NB4 (cell line): ENCODE measurements at regions not wholly inside any gene's neighbourhood (a gene's known extent, or its start where the extent isn't known, plus 50 kb on each side); places are given as distances from the start of the nearest gene placed in this dataset.

ENCODE experiments used
- DNase-seq: peaks from one replicate; pipeline ENCODE4 v3.0.0; 2010; ENCODE audit warnings: low read depth
- H3K4me3 ChIP-seq: one replicate; pipeline ENCODE4 v1.5.1; 2011; ENCODE audit warnings: mild to moderate bottlenecking, low read depth, low read length, moderate library complexity
- CTCF ChIP-seq: IDR thresholded peaks from one replicate; pipeline ENCODE4 v1.5.1; 2012; ENCODE audit warnings: low read depth, low read length
- MYC ChIP-seq: IDR thresholded peaks from 2 replicates; pipeline ENCODE4 v1.6.1; 2011; ENCODE audit warnings: low read depth, low read length
- POLR2A ChIP-seq: IDR thresholded peaks from 2 replicates; pipeline ENCODE4 v1.6.1; 2011; ENCODE audit warnings: mild to moderate bottlenecking; ENCODE audit not compliant: insufficient read length; ENCODE audit errors: extremely low read depth
- TF ChIP-seq, protein P1 (sequence below): IDR thresholded peaks from 2 replicates; pipeline ENCODE4 v1.6.1; 2011; ENCODE audit warnings: low read depth, low read length

- no peak for DNase-seq
- no peak for TF ChIP-seq MYC
- TF ChIP-seq, protein P1, sequence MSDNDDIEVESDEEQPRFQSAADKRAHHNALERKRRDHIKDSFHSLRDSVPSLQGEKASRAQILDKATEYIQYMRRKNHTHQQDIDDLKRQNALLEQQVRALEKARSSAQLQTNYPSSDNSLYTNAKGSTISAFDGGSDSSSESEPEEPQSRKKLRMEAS = no peak
- no peak overlapping the region for H3K4me3 ChIP-seq
Observed at GRCh38 chr13:88590574-88590973, 919.4 kb downstream of the SLITRK5 start.

DNA sequence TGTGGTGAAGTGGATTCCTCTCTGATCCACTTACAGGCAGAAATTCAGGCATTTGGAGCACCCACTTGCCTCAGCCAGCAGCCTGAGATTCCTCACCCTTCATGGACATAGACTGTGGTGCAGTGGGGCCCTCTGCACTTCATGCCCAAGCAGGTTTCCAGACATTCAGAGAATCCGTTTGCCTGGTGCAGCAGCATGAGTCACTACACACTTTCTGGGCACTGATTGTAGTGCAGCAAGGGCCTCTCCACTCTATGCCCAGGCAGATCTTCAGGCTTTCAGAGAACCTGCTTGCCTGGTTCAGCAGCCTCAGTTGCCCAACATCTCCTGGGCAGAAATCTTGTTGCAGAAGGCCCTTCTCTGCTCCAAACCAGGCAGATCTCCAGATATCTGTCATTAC is 920.9 kb downstream of the SLITRK5 start:
- H3K4me3 ChIP-seq = no peak overlapping the region
- TF ChIP-seq, protein P1 = no peak
- TF ChIP-seq CTCF (no peak), MYC (no peak), POLR2A (no peak)
- DNase-seq = no peak

- no peak for DNase-seq
- TF ChIP-seq POLR2A = no peak
- no peak for TF ChIP-seq CTCF
- no peak overlapping the region for H3K4me3 ChIP-seq
Observed at GRCh38 chr13:88601949-88602348, 930.8 kb downstream of the SLITRK5 start.

DNA sequence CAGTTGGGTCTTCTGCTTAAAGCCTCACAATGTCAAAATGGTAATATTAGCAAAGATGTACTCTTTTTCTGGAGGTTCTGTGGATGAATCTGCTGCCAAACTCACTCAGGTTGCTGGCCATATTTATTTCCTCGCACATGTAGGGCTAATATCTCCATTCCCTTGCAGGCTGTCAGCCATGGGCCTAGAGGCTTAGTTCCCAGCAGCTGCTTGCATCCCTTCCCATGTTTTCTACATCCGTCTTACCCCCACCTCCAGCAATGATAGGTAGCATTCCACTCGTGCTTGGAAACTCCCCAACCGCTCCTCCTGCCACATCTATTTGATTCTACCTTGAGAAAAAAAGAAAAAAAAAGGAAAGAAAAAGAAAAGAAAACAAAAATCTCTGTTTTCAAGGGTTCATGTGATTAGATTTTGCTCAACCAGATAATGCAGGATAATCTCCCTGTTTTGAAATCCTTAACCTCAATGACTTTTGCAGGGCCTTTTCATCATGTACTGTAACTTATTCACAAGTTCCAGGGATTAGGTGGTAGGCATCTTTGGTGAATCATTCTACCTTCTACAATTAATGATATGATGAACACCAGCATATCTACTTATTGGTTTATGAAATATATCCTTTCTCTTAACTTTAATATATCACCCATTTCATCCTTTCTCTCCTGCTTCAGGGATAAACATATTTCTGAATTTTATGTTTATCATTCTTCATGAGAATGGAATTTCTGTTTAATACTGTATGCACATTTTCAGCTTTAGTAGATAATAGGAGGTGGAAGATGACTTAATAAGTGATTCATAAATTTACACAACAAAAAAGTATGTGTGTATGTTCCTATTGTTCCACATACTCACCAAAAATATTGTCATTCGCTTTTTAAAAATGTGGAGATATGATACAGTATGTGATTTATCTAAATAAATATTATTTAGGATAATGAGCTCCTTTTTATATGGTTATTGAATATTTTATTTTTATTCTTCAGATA is 931.9 kb downstream of the SLITRK5 start:
- TF ChIP-seq CTCF (no peak), MYC (no peak)
- H3K4me3 ChIP-seq = no peak overlapping the region
- DNase-seq = no peak

DNA sequence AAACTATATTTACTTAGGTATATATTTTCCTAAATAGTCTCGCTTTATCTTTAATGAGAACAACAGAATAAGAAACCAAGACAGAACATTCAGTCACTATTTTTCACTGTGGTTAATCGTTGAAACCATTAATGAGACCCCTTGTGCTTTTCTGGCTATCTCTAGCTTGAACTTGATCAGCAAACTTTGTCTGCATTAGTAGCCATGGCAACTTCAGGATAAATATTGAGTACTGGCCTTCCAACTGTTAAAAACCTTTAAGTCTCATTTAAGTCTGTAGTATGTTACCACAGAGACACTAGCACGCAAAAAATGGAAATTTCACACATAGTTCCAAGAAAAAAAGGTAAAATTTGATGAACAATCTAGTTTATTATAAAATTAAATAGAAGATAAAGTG is 946.0 kb downstream of the SLITRK5 start:
- no peak for TF ChIP-seq POLR2A
- TF ChIP-seq CTCF = no peak
- TF ChIP-seq, protein P1 = no peak
- DNase-seq = no peak
- H3K4me3 ChIP-seq = no peak overlapping the region

DNA sequence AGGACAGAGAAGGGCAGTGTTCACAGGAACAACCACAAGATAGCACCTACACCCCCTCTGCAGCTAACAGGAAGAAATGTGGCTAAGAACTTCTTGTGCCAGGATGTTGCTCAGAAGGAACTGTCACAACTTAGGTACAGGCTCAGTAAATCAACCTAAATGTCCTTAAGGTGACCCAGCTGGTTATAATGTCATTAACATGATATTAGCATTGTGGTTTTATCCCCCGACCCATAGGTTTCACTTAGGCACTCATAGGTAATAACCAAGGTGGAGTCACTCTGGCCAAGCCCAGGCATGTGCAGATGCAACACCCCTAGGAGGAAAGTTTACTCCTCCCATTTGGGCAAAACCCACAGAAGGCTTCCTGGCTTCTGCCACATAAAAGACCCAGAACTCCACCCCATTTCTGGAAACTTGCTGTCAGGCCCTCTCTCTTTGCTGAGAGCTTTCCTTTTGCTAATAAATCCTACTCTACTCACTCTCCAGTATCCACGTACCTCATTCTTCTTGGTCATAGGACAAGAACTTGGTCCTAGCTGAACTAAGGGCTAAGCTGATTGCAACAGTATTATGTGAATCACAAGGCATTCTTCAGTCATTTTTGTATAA is 951.3 kb downstream of the SLITRK5 start:
- no peak for DNase-seq
- no peak for TF ChIP-seq MYC
- no peak for TF ChIP-seq POLR2A
- TF ChIP-seq CTCF = no peak
- TF ChIP-seq, protein P1 = no peak
- H3K4me3 ChIP-seq = no peak overlapping the region
